ENCODE measurements at regions not wholly inside any gene's neighbourhood (a gene's known extent, or its start where the extent isn't known, plus 50 kb on each side); places are given as distances from the start of the nearest gene placed in this dataset.

- peak in 1 of 2 donors; percentile 64 for ATAC-seq (replicated peaks in 1 of 2)
- Mint-ChIP-seq H3K27ac (no peak overlapping the region), H3K36me3 (ENCODE audit: insufficient read depth in 2 of 2) (peaks cover 0 to 4% of the 10 kb centered on the region in 2 donors), H3K4me3 (no peak overlapping the region), H3K9me3 (peaks cover 1 to 6% of the 10 kb centered on the region in 2 donors), H3K27me3 (ENCODE audit: low read depth) (no peaks in the 10 kb centered on the region), H3K4me1 (ENCODE audit: low read depth) (no peaks in the 10 kb centered on the region)
- no peak for DNase-seq
Measured at GRCh38 chr14:53709381-53709780, 247.2 kb downstream of the BMP4 start.

DNA sequence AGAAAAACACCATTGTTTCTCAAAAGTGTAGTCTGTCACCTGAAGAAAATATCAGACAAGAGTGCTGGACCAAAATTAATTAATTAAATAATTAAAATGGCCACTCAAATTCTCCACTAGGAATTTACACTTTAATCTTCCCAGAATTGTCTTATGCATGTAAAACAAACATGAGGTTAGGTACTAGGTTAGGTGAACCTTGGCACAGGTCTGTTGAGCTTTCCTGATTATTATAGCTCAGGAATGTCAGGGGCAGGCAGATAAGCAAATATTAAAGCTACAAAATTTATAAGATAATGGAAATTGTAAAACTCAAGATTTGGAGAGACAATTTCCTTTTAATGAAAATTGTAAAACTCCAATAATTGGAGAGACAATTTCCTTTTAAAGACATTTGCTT, 253.2 kb downstream of the BMP4 start:
- no peaks in the 10 kb centered on the region for H3K27me3 Mint-ChIP-seq (ENCODE audit: low read depth)
- DNase-seq, result no peak
- H3K4me3 Mint-ChIP-seq, result no peak overlapping the region
- H3K4me1 Mint-ChIP-seq (ENCODE audit: low read depth), result no peaks in the 10 kb centered on the region
- peaks cover 0 to 4% of the 10 kb centered on the region in 2 donors for H3K36me3 Mint-ChIP-seq (ENCODE audit: insufficient read depth in 2 of 2)
- no peak for ATAC-seq (replicated peaks in 1 of 2)
- no peak overlapping the region for H3K27ac Mint-ChIP-seq
- H3K9me3 Mint-ChIP-seq, result peaks cover 5 to 8% of the 10 kb centered on the region in 2 donors

GRCh38 chr14:53701108-53701875, 255.3 kb downstream of the BMP4 start:
- peak; percentile 22 to 76 for ATAC-seq (replicated peaks in 1 of 2)

DNA sequence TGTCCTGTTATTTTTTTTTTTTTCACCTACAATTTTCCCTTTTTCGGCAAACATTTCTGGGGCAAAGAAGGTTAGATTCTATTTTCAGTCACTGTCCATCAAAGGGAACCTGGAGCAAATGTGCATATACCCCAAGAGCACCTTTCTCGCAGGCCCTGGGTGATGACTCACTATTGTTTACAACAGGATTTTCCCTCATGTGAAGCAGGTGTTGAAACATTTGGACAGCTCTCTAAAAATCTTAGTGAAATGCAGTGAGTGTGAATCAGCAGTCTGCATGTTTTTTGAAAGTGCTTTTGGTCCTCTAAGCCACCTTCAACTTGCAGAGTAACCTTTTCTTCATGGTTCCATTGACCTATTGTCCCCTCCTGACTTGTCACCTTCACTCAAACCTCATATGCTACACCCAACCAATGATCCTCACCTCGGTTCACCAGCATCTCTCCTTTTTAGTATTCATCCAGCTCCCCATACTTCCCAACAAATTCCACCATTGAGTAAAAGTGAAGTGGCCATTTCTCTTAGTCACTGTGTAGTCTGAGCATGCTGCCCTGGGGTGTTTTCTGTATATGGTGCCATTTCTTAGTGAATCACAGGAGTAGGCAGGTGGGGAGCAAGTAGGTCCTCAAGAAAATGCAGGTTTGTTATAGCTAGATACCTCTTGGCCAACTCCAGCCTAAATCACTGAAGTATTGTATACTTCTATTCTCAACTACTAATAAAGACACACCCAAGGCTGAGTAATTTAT, 260.2 kb downstream of the BMP4 start:
- DNase-seq (no peak), ATAC-seq (replicated peaks in 1 of 2) (no peak)
- Mint-ChIP-seq H3K36me3 (ENCODE audit: insufficient read depth in 2 of 2) (no peaks in the 10 kb centered on the region), H3K4me3 (no peak overlapping the region), H3K27ac (no peak overlapping the region), H3K4me1 (ENCODE audit: low read depth) (no peaks in the 10 kb centered on the region), H3K9me3 (peaks cover 3% of the 10 kb centered on the region in 2 donors), H3K27me3 (ENCODE audit: low read depth) (no peaks in the 10 kb centered on the region)

More at GRCh38 chr14:53701108-53701875, 255.3 kb downstream of the BMP4 start:
- Mint-ChIP-seq H3K36me3 (ENCODE audit: insufficient read depth in 2 of 2) (peaks cover 0 to under 1% of the 10 kb centered on the region in 2 donors), H3K4me1 (ENCODE audit: low read depth) (no peaks in the 10 kb centered on the region), H3K27me3 (ENCODE audit: low read depth) (no peaks in the 10 kb centered on the region), H3K4me3 (no peak overlapping the region), H3K27ac (no peak overlapping the region), H3K9me3 (peaks cover 3% of the 10 kb centered on the region in 2 donors)
- DNase-seq, result peak in 1 of 2 donors; percentile 1

GRCh38 chr14:53695692-53696214, 260.9 kb downstream of the BMP4 start:
- ATAC-seq (replicated peaks in 1 of 2) (no peak), DNase-seq (no peak)
- no peaks in the 10 kb centered on the region for H3K36me3 Mint-ChIP-seq (ENCODE audit: insufficient read depth in 2 of 2)
- no peaks in the 10 kb centered on the region for H3K27me3 Mint-ChIP-seq (ENCODE audit: low read depth)
- H3K4me1 Mint-ChIP-seq (ENCODE audit: low read depth), result no peaks in the 10 kb centered on the region
- H3K27ac Mint-ChIP-seq, result no peak overlapping the region
- no peak overlapping the region for H3K4me3 Mint-ChIP-seq
- peaks cover 3% of the 10 kb centered on the region in 2 donors for H3K9me3 Mint-ChIP-seq

GRCh38 chr14:53692885-53693284, 263.7 kb downstream of the BMP4 start:
- no peak for ATAC-seq (replicated peaks in 1 of 2)
- no peak overlapping the region for H3K4me3 Mint-ChIP-seq

DNA sequence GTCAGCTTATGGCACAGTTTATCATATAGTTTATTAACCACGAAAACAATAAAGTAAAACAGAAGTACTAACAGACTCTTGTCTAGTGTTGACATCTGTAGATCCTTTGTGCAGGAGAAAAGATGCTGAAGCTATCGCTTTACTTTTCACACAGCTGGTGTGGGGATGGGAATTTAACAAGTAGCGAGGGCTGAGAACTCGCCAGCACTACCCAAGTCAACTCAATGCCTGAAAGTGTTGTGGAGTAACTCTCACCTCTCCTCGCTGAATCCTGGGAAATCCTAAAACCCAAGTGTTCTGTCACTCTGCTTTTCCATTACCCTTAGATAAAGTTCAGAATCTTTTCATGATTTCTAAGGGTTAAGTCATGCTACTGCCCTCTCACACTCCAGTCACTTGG, 264.2 kb downstream of the BMP4 start:
- H3K9me3 Mint-ChIP-seq, result peaks cover 0 to under 1% of the 10 kb centered on the region in 2 donors
- no peaks in the 10 kb centered on the region for H3K36me3 Mint-ChIP-seq (ENCODE audit: insufficient read depth in 2 of 2)
- H3K27ac Mint-ChIP-seq, result no peak overlapping the region
- H3K27me3 Mint-ChIP-seq (ENCODE audit: low read depth), result no peaks in the 10 kb centered on the region
- H3K4me3 Mint-ChIP-seq, result no peak overlapping the region
- no peaks in the 10 kb centered on the region for H3K4me1 Mint-ChIP-seq (ENCODE audit: low read depth)
- ATAC-seq (replicated peaks in 1 of 2) (no peak), DNase-seq (no peak)

More at GRCh38 chr14:53692885-53693284, 263.7 kb downstream of the BMP4 start:
- DNase-seq, result no peak
- Mint-ChIP-seq H3K4me1 (ENCODE audit: low read depth) (no peaks in the 10 kb centered on the region), H3K27ac (no peak overlapping the region), H3K27me3 (ENCODE audit: low read depth) (no peaks in the 10 kb centered on the region), H3K9me3 (no peaks in the 10 kb centered on the region), H3K36me3 (ENCODE audit: insufficient read depth in 2 of 2) (no peaks in the 10 kb centered on the region)

DNA sequence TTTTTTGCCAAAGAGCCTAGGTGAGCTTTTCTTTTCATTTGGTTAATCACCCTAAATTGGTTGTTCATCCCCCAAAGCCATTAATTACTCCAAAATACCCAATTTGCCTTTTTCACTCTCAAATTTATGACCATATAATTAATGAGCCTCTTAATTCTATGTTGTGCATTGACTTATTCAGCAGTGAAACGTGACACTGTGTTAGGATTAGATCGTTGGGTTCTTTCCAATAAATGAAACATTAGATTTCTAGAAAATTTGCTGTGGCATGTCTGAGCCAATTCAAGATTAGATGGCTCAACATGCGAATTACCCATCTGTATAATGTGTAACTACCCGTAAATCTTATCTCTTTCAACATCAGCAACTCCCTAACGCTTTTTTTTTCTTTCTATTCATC, 273.4 kb downstream of the BMP4 start:
- Mint-ChIP-seq H3K36me3 (ENCODE audit: insufficient read depth in 2 of 2) (no peaks in the 10 kb centered on the region), H3K4me3 (no peak overlapping the region), H3K27me3 (ENCODE audit: low read depth) (no peaks in the 10 kb centered on the region), H3K27ac (no peak overlapping the region), H3K9me3 (peaks cover 0 to 4% of the 10 kb centered on the region in 2 donors), H3K4me1 (ENCODE audit: low read depth) (no peaks in the 10 kb centered on the region)
- no peak for ATAC-seq (replicated peaks in 1 of 2)
- DNase-seq, result no peak

- no peaks in the 10 kb centered on the region for H3K36me3 Mint-ChIP-seq (ENCODE audit: insufficient read depth in 2 of 2)
- H3K4me3 Mint-ChIP-seq, result no peak overlapping the region
- no peak overlapping the region for H3K27ac Mint-ChIP-seq
- H3K9me3 Mint-ChIP-seq, result peaks cover 3 to 6% of the 10 kb centered on the region in 2 donors
- H3K4me1 Mint-ChIP-seq (ENCODE audit: low read depth), result no peaks in the 10 kb centered on the region
- H3K27me3 Mint-ChIP-seq (ENCODE audit: low read depth), result no peaks in the 10 kb centered on the region
- no peak for DNase-seq
- ATAC-seq (replicated peaks in 1 of 2), result no peak
Measured at GRCh38 chr14:53672526-53672925, 284.1 kb downstream of the BMP4 start.

- ATAC-seq (replicated peaks in 1 of 2) (no peak), DNase-seq (no peak)
- H3K27ac Mint-ChIP-seq, result no peak overlapping the region
- no peaks in the 10 kb centered on the region for H3K4me1 Mint-ChIP-seq (ENCODE audit: low read depth)
- H3K36me3 Mint-ChIP-seq (ENCODE audit: insufficient read depth in 2 of 2), result no peaks in the 10 kb centered on the region
- peaks cover 6 to 14% of the 10 kb centered on the region in 2 donors for H3K9me3 Mint-ChIP-seq
- no peaks in the 10 kb centered on the region for H3K27me3 Mint-ChIP-seq (ENCODE audit: low read depth)
- no peak overlapping the region for H3K4me3 Mint-ChIP-seq
Measured at GRCh38 chr14:53670701-53671100, 285.9 kb downstream of the BMP4 start.

- no peak overlapping the region for H3K4me3 Mint-ChIP-seq
- no peak for ATAC-seq (replicated peaks in 1 of 2)
- H3K9me3 Mint-ChIP-seq, result peaks cover 6 to 8% of the 10 kb centered on the region in 2 donors
- no peaks in the 10 kb centered on the region for H3K4me1 Mint-ChIP-seq (ENCODE audit: low read depth)
- no peak overlapping the region for H3K27ac Mint-ChIP-seq
- no peak for DNase-seq
- H3K27me3 Mint-ChIP-seq (ENCODE audit: low read depth), result no peaks in the 10 kb centered on the region
- no peaks in the 10 kb centered on the region for H3K36me3 Mint-ChIP-seq (ENCODE audit: insufficient read depth in 2 of 2)
Measured at GRCh38 chr14:53668897-53669296, 287.7 kb downstream of the BMP4 start.

DNA sequence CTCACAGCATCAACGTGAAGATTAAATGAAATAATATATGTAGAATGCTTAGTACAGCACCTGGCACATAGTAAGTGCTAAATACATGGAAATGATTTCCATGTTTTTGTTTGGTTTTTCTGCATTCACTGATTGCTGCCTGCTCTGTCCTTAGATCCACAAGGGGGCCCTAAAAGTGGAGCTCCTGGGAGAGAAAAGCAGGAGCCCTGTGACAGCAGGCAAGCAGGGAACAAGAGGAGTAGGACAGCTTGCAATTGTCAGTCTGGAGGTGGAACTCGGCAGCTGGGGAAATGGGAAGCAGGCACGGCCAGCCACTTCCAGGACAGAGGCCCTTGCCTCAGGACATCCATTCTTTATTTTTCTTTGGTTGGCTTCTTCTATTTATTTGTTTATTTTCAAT, 292.9 kb downstream of the BMP4 start:
- Mint-ChIP-seq H3K4me1 (ENCODE audit: low read depth) (no peaks in the 10 kb centered on the region), H3K27ac (no peak overlapping the region), H3K9me3 (peaks cover 6 to 8% of the 10 kb centered on the region in 2 donors), H3K4me3 (no peak overlapping the region), H3K27me3 (ENCODE audit: low read depth) (no peaks in the 10 kb centered on the region), H3K36me3 (ENCODE audit: insufficient read depth in 2 of 2) (peaks cover 0 to 1% of the 10 kb centered on the region in 2 donors)
- ATAC-seq (replicated peaks in 1 of 2), result no peak
- DNase-seq, result no peak

DNA sequence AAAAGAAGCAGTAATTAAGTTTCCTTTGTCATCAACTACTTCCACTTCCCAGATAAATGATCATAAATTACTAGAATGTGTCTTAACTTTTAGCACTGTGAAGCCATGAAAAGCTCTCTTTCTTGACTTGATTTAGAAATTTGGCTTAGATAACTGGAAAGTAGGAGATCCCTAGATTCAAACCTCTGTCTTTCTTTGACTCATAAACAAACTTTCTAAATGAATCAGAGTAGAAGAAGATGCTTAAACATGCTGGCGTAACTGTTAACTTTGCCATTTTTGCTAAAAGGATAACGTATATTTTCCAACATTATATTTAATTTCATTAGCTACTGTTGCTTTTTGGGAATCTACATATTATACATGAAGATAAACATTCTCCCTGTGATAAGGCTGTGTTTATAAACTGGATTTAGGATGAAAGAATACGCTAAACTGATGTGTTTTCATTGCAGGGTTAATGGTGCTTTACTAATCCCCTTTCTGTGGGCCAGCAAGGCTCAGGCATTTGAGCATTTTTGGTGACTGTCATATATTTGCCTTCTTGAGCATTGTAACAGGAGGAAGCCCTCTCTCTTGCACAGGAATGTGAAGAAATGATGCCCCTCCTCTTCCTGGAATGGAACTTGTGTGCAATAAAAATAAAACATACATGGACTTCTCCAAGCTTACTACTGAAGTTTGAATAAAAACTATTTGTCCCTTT, 301.4 kb downstream of the BMP4 start:
- no peak for ATAC-seq (replicated peaks in 1 of 2)
- no peaks in the 10 kb centered on the region for H3K27me3 Mint-ChIP-seq (ENCODE audit: low read depth)
- H3K36me3 Mint-ChIP-seq (ENCODE audit: insufficient read depth in 2 of 2), result no peaks in the 10 kb centered on the region
- no peak overlapping the region for H3K27ac Mint-ChIP-seq
- no peaks in the 10 kb centered on the region for H3K4me1 Mint-ChIP-seq (ENCODE audit: low read depth)
- no peak for DNase-seq
- H3K4me3 Mint-ChIP-seq, result no peak overlapping the region
- H3K9me3 Mint-ChIP-seq, result peaks cover 1 to 4% of the 10 kb centered on the region in 2 donors
